CD4-positive, alpha-beta T cell (primary cell): ENCODE measurements at regions not wholly inside any gene's neighbourhood (a gene's known extent, or its start where the extent isn't known, plus 50 kb on each side); places are given as distances from the start of the nearest gene placed in this dataset.

Experiments used
- ATAC-seq: fragments of 200-7000 bp; cut with Tn5 transposase; one replicate; pipeline ENCODE4 v1.10.0; 2022; ENCODE audit warnings: mild to moderate bottlenecking; ENCODE audit not compliant: poor library complexity
- CTCF ChIA-PET: fragments of 350-600 bp; sonication (Branson Sonifier 250); formaldehyde crosslinking; loops from one replicate; lab custom pipeline; 2021; ENCODE audit warnings: antibody characterized with exemption, inconsistent platforms; lab: Charles Lee
- POLR2A ChIA-PET: fragments of 350-600 bp; sonication (Branson Sonifier 250); formaldehyde crosslinking; loops from one replicate; lab custom pipeline; 2021; ENCODE audit warnings: antibody characterized with exemption, inconsistent platforms; lab: Charles Lee
- DNase-seq, 14 experiments: peaks; one replicate each; pipeline ENCODE4 v3.0.0-alpha.2; 2013 to 2020; ENCODE audit warnings: mixed read lengths in 2 of 14
- H3K27ac ChIP-seq, 2 donors: one replicate each; pipeline versions ENCODE4 v1.5.1 to v1.7.0; 2013; ENCODE audit warnings: low read length in 2 of 2, low read depth in 1 of 2, mild to moderate bottlenecking in 1 of 2
- H3K27me3 ChIP-seq, 2 experiments: 1 replicate in 1 of 2; 2 replicates in 1 of 2; pipeline versions ENCODE4 v1.6.1 to v1.7.0; 2013; ENCODE audit warnings: low read length in 2 of 2, control low read depth in 1 of 2, mild to moderate bottlenecking in 1 of 2, moderate library complexity in 1 of 2; ENCODE audit not compliant: insufficient read depth in 2 of 2, control insufficient read depth in 1 of 2
- H3K36me3 ChIP-seq: one replicate; pipeline ENCODE4 v1.6.1; 2013; ENCODE audit warnings: low read length, control low read depth; ENCODE audit not compliant: insufficient read depth
- H3K4me1 ChIP-seq: one replicate; pipeline ENCODE4 v1.6.1; 2013; ENCODE audit warnings: low read length, control low read depth; ENCODE audit not compliant: insufficient read depth
- H3K4me3 ChIP-seq: one replicate; pipeline ENCODE4 v1.5.1; 2013; ENCODE audit warnings: mild to moderate bottlenecking, low read length, moderate library complexity
- H3K9me3 ChIP-seq, 2 experiments: 1 replicate in 1 of 2; 2 replicates in 1 of 2; pipeline versions ENCODE4 v1.6.1 to v1.7.0; 2013; ENCODE audit warnings: low read length in 2 of 2, mild to moderate bottlenecking in 2 of 2, control low read depth in 1 of 2, moderate library complexity in 1 of 2; ENCODE audit not compliant: control insufficient read depth in 1 of 2, insufficient read depth in 1 of 2
- H3K27ac Mint-ChIP-seq: one replicate; pipeline ENCODE4 v1.8.0; 2020; ENCODE audit warnings: mixed read lengths
- H3K27me3 Mint-ChIP-seq: one replicate; pipeline ENCODE4 v1.8.0; 2021; ENCODE audit warnings: mixed read lengths
- H3K36me3 Mint-ChIP-seq: one replicate; pipeline ENCODE4 v1.8.0; 2021; ENCODE audit warnings: low read depth, mixed read lengths
- H3K4me1 Mint-ChIP-seq: one replicate; pipeline ENCODE4 v1.8.0; 2021; ENCODE audit warnings: low read depth, mixed read lengths
- H3K4me3 Mint-ChIP-seq: one replicate; pipeline ENCODE4 v1.8.0; 2020; ENCODE audit warnings: mild to moderate bottlenecking, mixed read lengths
- H3K9me3 Mint-ChIP-seq: one replicate; pipeline ENCODE4 v1.8.0; 2020; ENCODE audit warnings: mixed read lengths
- intact Hi-C, 2 experiments: fragments of 100-400 bp; cut with DNase I in 1 of 2; cut with micrococcal nuclease in 1 of 2; formaldehyde crosslinking; loops; one replicate each; pipeline versions ENCODE4 v1.15.1 to v1.9.0; 2023 to 2025; cut with DNase I, micrococcal nuclease
- TF ChIP-seq, protein P1 (sequence below): fragments of 200-600 bp; IDR thresholded peaks from one replicate; pipeline ENCODE4 v1.8.0; 2022; ENCODE audit warnings: antibody characterized with exemption, mild to moderate bottlenecking

DNA sequence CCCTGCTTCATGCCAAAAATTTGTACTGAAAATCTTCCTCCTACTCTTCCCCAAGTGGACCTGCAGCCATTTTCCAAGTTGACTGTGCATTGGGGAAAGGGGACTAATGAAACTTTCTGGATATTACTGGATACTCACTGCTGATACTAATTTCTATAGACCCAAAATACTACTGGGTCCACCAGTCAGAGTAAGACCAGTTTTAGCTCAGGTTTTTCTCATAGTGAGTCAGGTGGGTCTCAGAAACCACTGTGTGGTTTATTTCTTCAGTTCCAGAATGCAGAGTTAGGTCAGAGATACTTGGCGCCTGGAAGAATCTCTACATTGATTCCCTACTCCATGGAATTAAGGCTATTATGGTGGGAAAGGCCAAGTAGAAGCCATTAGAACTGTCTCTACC is 274.8 kb upstream of the SYNCRIP start:
- no peaks in the 10 kb centered on the region for H3K9me3 Mint-ChIP-seq
- H3K4me3 Mint-ChIP-seq: no peak overlapping the region
- no peaks in the 10 kb centered on the region for H3K36me3 Mint-ChIP-seq
- H3K27ac Mint-ChIP-seq: no peak overlapping the region
- DNase-seq (no peak), ATAC-seq (no peak)
- no peaks in the 10 kb centered on the region for H3K4me1 ChIP-seq
- H3K36me3 ChIP-seq: no peaks in the 10 kb centered on the region
- CTCF ChIA-PET: no interaction called here
- no peaks in the 10 kb centered on the region for H3K27me3 ChIP-seq
- POLR2A ChIA-PET: no interaction called here
- H3K4me3 ChIP-seq: no peak overlapping the region
- H3K9me3 ChIP-seq: no peaks in the 10 kb centered on the region
- H3K27me3 Mint-ChIP-seq: no peaks in the 10 kb centered on the region
- no peaks in the 10 kb centered on the region for H3K4me1 Mint-ChIP-seq
- no peak overlapping the region for H3K27ac ChIP-seq
- TF ChIP-seq, protein P1, sequence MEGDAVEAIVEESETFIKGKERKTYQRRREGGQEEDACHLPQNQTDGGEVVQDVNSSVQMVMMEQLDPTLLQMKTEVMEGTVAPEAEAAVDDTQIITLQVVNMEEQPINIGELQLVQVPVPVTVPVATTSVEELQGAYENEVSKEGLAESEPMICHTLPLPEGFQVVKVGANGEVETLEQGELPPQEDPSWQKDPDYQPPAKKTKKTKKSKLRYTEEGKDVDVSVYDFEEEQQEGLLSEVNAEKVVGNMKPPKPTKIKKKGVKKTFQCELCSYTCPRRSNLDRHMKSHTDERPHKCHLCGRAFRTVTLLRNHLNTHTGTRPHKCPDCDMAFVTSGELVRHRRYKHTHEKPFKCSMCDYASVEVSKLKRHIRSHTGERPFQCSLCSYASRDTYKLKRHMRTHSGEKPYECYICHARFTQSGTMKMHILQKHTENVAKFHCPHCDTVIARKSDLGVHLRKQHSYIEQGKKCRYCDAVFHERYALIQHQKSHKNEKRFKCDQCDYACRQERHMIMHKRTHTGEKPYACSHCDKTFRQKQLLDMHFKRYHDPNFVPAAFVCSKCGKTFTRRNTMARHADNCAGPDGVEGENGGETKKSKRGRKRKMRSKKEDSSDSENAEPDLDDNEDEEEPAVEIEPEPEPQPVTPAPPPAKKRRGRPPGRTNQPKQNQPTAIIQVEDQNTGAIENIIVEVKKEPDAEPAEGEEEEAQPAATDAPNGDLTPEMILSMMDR: no peak
- intact Hi-C loops: no loop called here

GRCh38 chr6:85913001-85913400 is 270.3 kb upstream of the SYNCRIP start:
- no peaks in the 10 kb centered on the region for H3K4me1 ChIP-seq
- no peaks in the 10 kb centered on the region for H3K36me3 Mint-ChIP-seq
- H3K36me3 ChIP-seq: no peaks in the 10 kb centered on the region
- DNase-seq (no peak), ATAC-seq (no peak)
- no peaks in the 10 kb centered on the region for H3K27me3 Mint-ChIP-seq
- H3K9me3 Mint-ChIP-seq: no peaks in the 10 kb centered on the region
- POLR2A ChIA-PET: no interaction called here
- no peak overlapping the region for H3K4me3 ChIP-seq
- CTCF ChIA-PET: no interaction called here
- no peak overlapping the region for H3K27ac ChIP-seq
- H3K4me3 Mint-ChIP-seq: no peak overlapping the region
- no peaks in the 10 kb centered on the region for H3K27me3 ChIP-seq
- no peaks in the 10 kb centered on the region for H3K4me1 Mint-ChIP-seq
- TF ChIP-seq, protein P1: no peak
- no peak overlapping the region for H3K27ac Mint-ChIP-seq
- peaks cover 0 to 14% of the 10 kb centered on the region in 2 experiments for H3K9me3 ChIP-seq
- intact Hi-C loops: no loop called here

- H3K27ac Mint-ChIP-seq: no peak overlapping the region
These were observed 269.9 kb upstream of the SYNCRIP start for GRCh38 chr6:85912582-85912981.

More at GRCh38 chr6:85912582-85912981, 269.9 kb upstream of the SYNCRIP start:
- Histone ChIP-seq H3K4me1 (no peaks in the 10 kb centered on the region), H3K36me3 (no peaks in the 10 kb centered on the region), H3K9me3 (peaks cover 0 to 14% of the 10 kb centered on the region in 2 experiments), H3K4me3 (no peak overlapping the region), H3K27me3 (no peaks in the 10 kb centered on the region), H3K27ac (no peak overlapping the region)
- ChIA-PET CTCF (no interaction called here), POLR2A (no interaction called here)
- DNase-seq (no peak), ATAC-seq (no peak)
- Mint-ChIP-seq H3K9me3 (no peaks in the 10 kb centered on the region), H3K4me3 (no peak overlapping the region), H3K4me1 (no peaks in the 10 kb centered on the region), H3K27me3 (peaks cover 2% of the 10 kb centered on the region), H3K36me3 (no peaks in the 10 kb centered on the region)
- intact Hi-C loops: no loop called here
- TF ChIP-seq, protein P1: no peak
